ENCODE measurements at regions not wholly inside any gene's neighbourhood (a gene's known extent, or its start where the extent isn't known, plus 50 kb on each side); places are given as distances from the start of the nearest gene placed in this dataset.
"Not testable (repeated sequence)": the region's sequence is repeated elsewhere in the genome, so short reads cannot be mapped to it uniquely, and the experiment has no call there.

GRCh38 chr2:95760806-95761525 lies 169.2 kb downstream of the TRIM43 start:
- no peak overlapping the region for H3K27ac Mint-ChIP-seq
- no peaks in the 10 kb centered on the region for H3K27me3 Mint-ChIP-seq (ENCODE audit: low read depth)
- no peaks in the 10 kb centered on the region for H3K36me3 Mint-ChIP-seq (ENCODE audit: low read depth)
- DNase-seq (ENCODE audit: low spot score) = no peak
- no peaks in the 10 kb centered on the region for H3K9me3 Mint-ChIP-seq
- H3K4me3 Mint-ChIP-seq = no peak overlapping the region
- no peaks in the 10 kb centered on the region for H3K4me1 Mint-ChIP-seq (ENCODE audit: low read depth)

- Mint-ChIP-seq H3K4me1 (ENCODE audit: low read depth) (no peaks in the 10 kb centered on the region), H3K36me3 (ENCODE audit: low read depth) (no peaks in the 10 kb centered on the region), H3K9me3 (no peaks in the 10 kb centered on the region), H3K27ac (no peak overlapping the region), H3K4me3 (no peak overlapping the region), H3K27me3 (ENCODE audit: low read depth) (no peaks in the 10 kb centered on the region)
- no peak for DNase-seq (ENCODE audit: low spot score)
Measured at GRCh38 chr2:95761556-95761955, 169.8 kb downstream of the TRIM43 start.

- H3K4me3 Mint-ChIP-seq; H3K9me3 Mint-ChIP-seq; H3K27ac Mint-ChIP-seq; H3K4me1 Mint-ChIP-seq (ENCODE audit: low read depth); DNase-seq (ENCODE audit: low spot score); H3K36me3 Mint-ChIP-seq (ENCODE audit: low read depth); H3K27me3 Mint-ChIP-seq (ENCODE audit: low read depth): not testable (repeated sequence)
Measured at GRCh38 chr2:95762023-95763021, 170.5 kb downstream of the TRIM43 start.

GRCh38 chr2:95763074-95763473 lies 171.3 kb downstream of the TRIM43 start:
- not testable (repeated sequence) for H3K27me3 Mint-ChIP-seq (ENCODE audit: low read depth); H3K9me3 Mint-ChIP-seq; DNase-seq (ENCODE audit: low spot score); H3K27ac Mint-ChIP-seq; H3K36me3 Mint-ChIP-seq (ENCODE audit: low read depth); H3K4me1 Mint-ChIP-seq (ENCODE audit: low read depth); H3K4me3 Mint-ChIP-seq

GRCh38 chr2:95764966-95765365 lies 173.2 kb downstream of the TRIM43 start:
- not testable (repeated sequence) for H3K9me3 Mint-ChIP-seq; H3K27ac Mint-ChIP-seq; DNase-seq (ENCODE audit: low spot score); H3K4me3 Mint-ChIP-seq; H3K36me3 Mint-ChIP-seq (ENCODE audit: low read depth); H3K27me3 Mint-ChIP-seq (ENCODE audit: low read depth); H3K4me1 Mint-ChIP-seq (ENCODE audit: low read depth)

GRCh38 chr2:95765925-95766910 lies 174.4 kb downstream of the TRIM43 start:
- H3K4me1 Mint-ChIP-seq (ENCODE audit: low read depth); H3K27me3 Mint-ChIP-seq (ENCODE audit: low read depth); H3K27ac Mint-ChIP-seq; H3K4me3 Mint-ChIP-seq; H3K36me3 Mint-ChIP-seq (ENCODE audit: low read depth); DNase-seq (ENCODE audit: low spot score); H3K9me3 Mint-ChIP-seq: not testable (repeated sequence)

GRCh38 chr2:95767531-95767930 lies 175.7 kb downstream of the TRIM43 start:
- not testable (repeated sequence) for H3K27me3 Mint-ChIP-seq (ENCODE audit: low read depth); H3K27ac Mint-ChIP-seq; H3K4me3 Mint-ChIP-seq; DNase-seq (ENCODE audit: low spot score); H3K9me3 Mint-ChIP-seq; H3K4me1 Mint-ChIP-seq (ENCODE audit: low read depth); H3K36me3 Mint-ChIP-seq (ENCODE audit: low read depth)

GRCh38 chr2:95767950-95768349 lies 176.1 kb downstream of the TRIM43 start:
- H3K36me3 Mint-ChIP-seq (ENCODE audit: low read depth); H3K4me1 Mint-ChIP-seq (ENCODE audit: low read depth); H3K4me3 Mint-ChIP-seq: not testable (repeated sequence)

GRCh38 chr2:95769256-95769655 lies 177.5 kb downstream of the TRIM43 start:
- H3K27me3 Mint-ChIP-seq (ENCODE audit: low read depth); H3K9me3 Mint-ChIP-seq; H3K4me1 Mint-ChIP-seq (ENCODE audit: low read depth); DNase-seq (ENCODE audit: low spot score); H3K4me3 Mint-ChIP-seq; H3K36me3 Mint-ChIP-seq (ENCODE audit: low read depth); H3K27ac Mint-ChIP-seq: not testable (repeated sequence)

More at GRCh38 chr2:95767950-95768349, 176.1 kb downstream of the TRIM43 start:
- not testable (repeated sequence) for H3K27ac Mint-ChIP-seq; H3K9me3 Mint-ChIP-seq; H3K27me3 Mint-ChIP-seq (ENCODE audit: low read depth); DNase-seq (ENCODE audit: low spot score)

- H3K4me3 Mint-ChIP-seq; H3K36me3 Mint-ChIP-seq (ENCODE audit: low read depth); H3K9me3 Mint-ChIP-seq; H3K4me1 Mint-ChIP-seq (ENCODE audit: low read depth); H3K27ac Mint-ChIP-seq; DNase-seq (ENCODE audit: low spot score); H3K27me3 Mint-ChIP-seq (ENCODE audit: low read depth): not testable (repeated sequence)
Measured at GRCh38 chr2:95770726-95771125, 178.9 kb downstream of the TRIM43 start.

- not testable (repeated sequence) for H3K9me3 Mint-ChIP-seq; H3K4me1 Mint-ChIP-seq (ENCODE audit: low read depth); DNase-seq (ENCODE audit: low spot score); H3K36me3 Mint-ChIP-seq (ENCODE audit: low read depth); H3K27ac Mint-ChIP-seq; H3K27me3 Mint-ChIP-seq (ENCODE audit: low read depth); H3K4me3 Mint-ChIP-seq
Measured at GRCh38 chr2:95774322-95775192, 182.8 kb downstream of the TRIM43 start.

- not testable (repeated sequence) for DNase-seq (ENCODE audit: low spot score); H3K4me1 Mint-ChIP-seq (ENCODE audit: low read depth); H3K4me3 Mint-ChIP-seq; H3K36me3 Mint-ChIP-seq (ENCODE audit: low read depth); H3K27ac Mint-ChIP-seq; H3K9me3 Mint-ChIP-seq; H3K27me3 Mint-ChIP-seq (ENCODE audit: low read depth)
Measured at GRCh38 chr2:95775193-95775531, 183.4 kb downstream of the TRIM43 start.

Measured in T-helper 2 cell treated with Interferon-gamma antibody and Interleukin-4, amounts not matched to agents 5 μg/mL and 100 μg/mL, for 36 hours (primary cell).